HEK293T (cell line): ENCODE measurements at regions not wholly inside any gene's neighbourhood (a gene's known extent, or its start where the extent isn't known, plus 50 kb on each side); places are given as distances from the start of the nearest gene placed in this dataset.

Experiments used
- ARNT ChIP-seq: fragments of 450-650 bp; IDR thresholded peaks from 2 replicates; pipeline ENCODE4 v1.6.1; 2017; ENCODE audit warnings: mild to moderate bottlenecking
- BHLHE40 ChIP-seq: fragments of 450-650 bp; IDR thresholded peaks from 2 replicates; pipeline ENCODE4 v1.6.1; 2016; ENCODE audit warnings: mild to moderate bottlenecking, moderate library complexity, borderline replicate concordance
- ELF4 ChIP-seq: fragments of 450-650 bp; IDR thresholded peaks from 2 replicates; pipeline ENCODE4 v1.6.1; 2017; ENCODE audit warnings: antibody characterized with exemption
- FOXA1 ChIP-seq: fragments of 450-650 bp; IDR thresholded peaks from 2 replicates; pipeline ENCODE4 v1.6.1; 2016; ENCODE audit warnings: mild to moderate bottlenecking
- FOXK2 ChIP-seq: fragments of 450-650 bp; IDR thresholded peaks from 2 replicates; pipeline ENCODE4 v1.6.1; 2016; ENCODE audit warnings: mild to moderate bottlenecking
- FOXM1 ChIP-seq: fragments of 450-650 bp; IDR thresholded peaks from 2 replicates; pipeline ENCODE4 v1.6.1; 2017; ENCODE audit warnings: mild to moderate bottlenecking, borderline replicate concordance
- HDGF ChIP-seq: fragments of 450-650 bp; IDR thresholded peaks from 2 replicates; pipeline ENCODE4 v1.6.1; 2017; ENCODE audit warnings: antibody characterized with exemption, borderline replicate concordance
- NFRKB ChIP-seq: fragments of 450-650 bp; IDR thresholded peaks from 2 replicates; pipeline ENCODE4 v1.6.1; 2016; ENCODE audit warnings: mild to moderate bottlenecking, moderate library complexity
- SP1 ChIP-seq: fragments of 450-650 bp; IDR thresholded peaks from 2 replicates; pipeline ENCODE4 v1.6.1; 2017
- TARDBP ChIP-seq: fragments of 450-650 bp; IDR thresholded peaks from 2 replicates; pipeline ENCODE4 v1.6.1; 2016
- TF ChIP-seq, protein P1 (sequence below): fragments of 450-650 bp; IDR thresholded peaks from 2 replicates; pipeline ENCODE4 v1.6.1; 2016

DNA sequence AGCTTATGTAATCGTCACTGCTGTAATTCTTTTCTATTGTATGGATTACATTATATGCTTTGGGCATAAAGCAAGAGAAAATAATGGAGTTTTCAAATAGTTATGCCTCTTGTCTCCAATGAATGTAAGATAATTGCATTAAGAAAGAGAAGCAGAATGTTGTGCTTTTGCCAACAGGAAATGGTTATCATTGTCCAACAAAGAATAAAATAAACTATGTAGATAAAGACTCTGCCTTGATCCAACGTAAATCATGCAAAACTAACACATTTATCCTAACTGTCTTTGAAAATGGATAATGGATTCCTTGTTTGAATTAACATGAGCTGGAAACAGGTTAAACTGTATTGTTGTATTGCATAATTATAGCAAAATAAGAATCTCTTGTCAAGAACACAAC is 1709.0 kb downstream of the PCDH7 start:
- no peak for TF ChIP-seq SP1
- TF ChIP-seq HDGF, result no peak
- no peak for TF ChIP-seq BHLHE40
- TF ChIP-seq NFRKB, result no peak
- no peak for TF ChIP-seq FOXM1
- TF ChIP-seq, protein P1, sequence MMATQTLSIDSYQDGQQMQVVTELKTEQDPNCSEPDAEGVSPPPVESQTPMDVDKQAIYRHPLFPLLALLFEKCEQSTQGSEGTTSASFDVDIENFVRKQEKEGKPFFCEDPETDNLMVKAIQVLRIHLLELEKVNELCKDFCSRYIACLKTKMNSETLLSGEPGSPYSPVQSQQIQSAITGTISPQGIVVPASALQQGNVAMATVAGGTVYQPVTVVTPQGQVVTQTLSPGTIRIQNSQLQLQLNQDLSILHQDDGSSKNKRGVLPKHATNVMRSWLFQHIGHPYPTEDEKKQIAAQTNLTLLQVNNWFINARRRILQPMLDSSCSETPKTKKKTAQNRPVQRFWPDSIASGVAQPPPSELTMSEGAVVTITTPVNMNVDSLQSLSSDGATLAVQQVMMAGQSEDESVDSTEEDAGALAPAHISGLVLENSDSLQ, result no peak
- no peak for TF ChIP-seq FOXA1
- TF ChIP-seq FOXK2, result no peak
- no peak for TF ChIP-seq ELF4
- no peak for TF ChIP-seq ARNT
- no peak for TF ChIP-seq TARDBP
